ENCODE measurements at regions not wholly inside any gene's neighbourhood (a gene's known extent, or its start where the extent isn't known, plus 50 kb on each side); places are given as distances from the start of the nearest gene placed in this dataset.

- DNase-seq (ENCODE audit: low read depth, low spot score) = no peak
These were observed 804.9 kb downstream of the SUCLG1 start for GRCh38 chr2:83654091-83654611.

DNA sequence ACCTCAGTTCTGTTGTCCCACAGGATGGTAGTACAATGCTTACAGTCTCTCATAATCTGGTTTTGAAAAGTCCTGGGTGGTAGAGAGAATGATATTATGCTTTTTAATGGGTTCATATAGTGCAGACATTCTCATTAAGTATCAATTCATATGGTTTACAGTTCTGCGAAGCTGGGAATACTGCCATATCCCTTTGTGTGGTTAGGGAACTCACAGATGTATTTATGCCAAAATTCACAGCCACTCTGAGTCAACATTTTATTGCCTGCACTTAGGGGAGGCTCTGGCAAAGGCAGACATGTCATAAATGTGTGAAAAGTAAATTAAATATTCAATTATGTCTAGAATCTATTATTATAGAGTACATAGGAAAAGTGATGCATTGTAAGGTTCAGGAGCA lies 808.2 kb downstream of the SUCLG1 start:
- no peak for DNase-seq (ENCODE audit: low read depth, low spot score)

- no peak for DNase-seq (ENCODE audit: low read depth, low spot score)
These were observed 808.9 kb downstream of the SUCLG1 start for GRCh38 chr2:83650161-83650560.

DNA sequence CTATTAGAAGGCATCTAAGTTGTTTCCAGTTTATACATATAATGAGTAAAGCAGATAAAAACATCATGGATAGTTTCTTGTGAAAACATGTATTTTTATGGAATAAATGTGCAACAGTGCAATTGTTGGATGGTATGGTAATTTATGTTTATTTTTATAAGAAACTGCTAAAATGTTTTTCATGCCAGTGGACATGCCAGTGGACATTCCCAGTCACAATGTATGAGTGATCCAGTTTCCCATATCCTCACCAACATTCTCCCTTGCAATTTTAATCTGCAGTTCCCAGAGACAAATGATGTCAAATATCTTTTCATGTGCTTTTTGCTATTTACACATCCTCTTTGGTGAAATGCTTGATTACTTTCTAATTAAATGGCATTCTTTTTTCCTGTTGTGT lies 818.6 kb downstream of the SUCLG1 start:
- DNase-seq (ENCODE audit: low read depth, low spot score) = no peak

DNA sequence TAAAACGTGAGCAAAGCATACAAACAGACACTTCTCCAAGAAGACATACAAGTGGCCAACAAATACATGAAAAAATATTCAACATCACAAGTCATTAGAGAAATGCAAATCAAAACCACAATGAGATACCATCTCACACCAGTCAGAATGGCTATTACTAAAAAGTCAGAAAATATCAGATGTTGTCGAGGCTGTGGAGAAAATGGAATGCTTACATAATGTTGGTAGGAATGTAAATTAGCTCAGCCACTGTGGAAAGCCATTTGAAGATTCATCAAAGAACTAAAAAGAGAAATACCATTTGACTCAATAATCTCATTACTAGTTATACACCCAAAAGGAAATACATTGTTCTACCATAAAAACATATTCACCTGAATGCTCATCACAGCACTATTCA lies 825.7 kb downstream of the SUCLG1 start:
- no peak for DNase-seq (ENCODE audit: low read depth, low spot score)

- DNase-seq (ENCODE audit: low read depth, low spot score) = no peak
These were observed 828.7 kb downstream of the SUCLG1 start for GRCh38 chr2:83630351-83630750.

DNA sequence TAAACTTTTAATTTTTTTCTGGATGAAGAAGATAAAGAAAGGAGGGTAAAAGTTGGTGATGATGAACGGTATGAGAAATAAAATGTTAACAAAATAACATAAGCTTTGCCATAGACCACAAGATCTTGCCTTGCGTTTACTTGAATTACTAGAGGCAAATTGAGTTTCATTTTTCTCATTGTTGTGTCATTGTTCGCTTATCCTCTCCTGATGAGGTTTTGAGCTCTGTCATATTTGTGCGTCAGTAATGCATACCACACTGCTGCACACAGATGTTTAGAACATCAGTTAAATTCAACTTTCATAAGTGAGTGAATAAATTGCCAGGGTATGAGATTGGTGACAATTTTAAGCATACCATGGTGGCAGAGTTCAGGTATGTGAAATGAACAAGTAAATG lies 843.6 kb downstream of the SUCLG1 start:
- no peak for DNase-seq (ENCODE audit: low read depth, low spot score)

- DNase-seq (ENCODE audit: low read depth, low spot score) = no peak
These were observed 845.9 kb downstream of the SUCLG1 start for GRCh38 chr2:83613178-83613577.

DNA sequence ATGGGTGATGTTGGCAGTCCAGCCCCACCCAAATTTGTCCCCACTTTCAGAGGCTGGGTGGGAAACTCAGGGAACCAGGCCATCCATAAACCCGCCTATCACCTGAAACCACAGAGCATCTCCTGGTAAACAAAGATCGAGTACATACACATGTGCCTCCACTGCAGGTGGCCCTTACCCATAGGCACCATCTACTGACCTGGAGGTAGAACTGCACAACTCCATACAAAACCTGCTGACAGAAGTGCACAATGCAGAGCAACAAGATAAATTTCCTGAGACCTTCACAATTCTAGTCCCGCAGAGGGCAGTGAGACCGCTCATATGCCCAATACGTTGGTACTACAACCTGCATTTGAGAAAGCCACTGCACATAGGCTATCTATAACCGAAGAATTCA lies 856.3 kb downstream of the SUCLG1 start:
- DNase-seq (ENCODE audit: low read depth, low spot score) = no peak

DNA sequence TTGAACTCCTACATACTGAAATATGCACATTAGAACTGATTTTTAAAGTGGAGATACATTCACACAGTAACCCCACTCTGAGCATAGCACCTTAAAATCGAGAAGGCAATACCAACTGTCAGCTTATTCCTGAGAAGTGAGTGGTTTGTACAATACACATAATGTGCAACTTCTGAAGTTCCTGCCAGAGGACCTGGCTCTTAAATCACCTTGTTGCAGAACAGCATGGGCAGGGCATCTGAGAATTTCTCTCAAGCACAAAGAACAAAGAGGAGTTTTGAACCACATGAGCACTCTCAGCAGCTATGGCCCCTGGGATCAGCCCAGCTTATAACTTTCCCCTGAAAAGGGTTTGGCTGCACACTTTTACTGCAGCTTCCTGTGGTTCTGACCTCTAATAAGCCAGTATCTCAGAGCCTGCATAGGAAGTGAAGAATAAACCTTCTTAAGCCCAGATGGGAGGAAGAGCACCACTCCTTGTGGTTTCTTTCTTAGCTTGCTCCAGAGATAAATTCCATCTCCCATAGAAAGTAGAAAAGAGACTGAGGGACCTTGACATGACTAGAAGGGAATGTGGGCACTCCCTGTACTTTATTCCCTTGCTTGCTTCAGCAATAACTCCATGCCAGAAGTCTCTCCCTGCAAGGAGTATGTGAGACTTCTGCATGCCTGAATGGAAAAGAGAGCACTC lies 862.3 kb downstream of the SUCLG1 start:
- DNase-seq (ENCODE audit: low read depth, low spot score) = no peak

DNA sequence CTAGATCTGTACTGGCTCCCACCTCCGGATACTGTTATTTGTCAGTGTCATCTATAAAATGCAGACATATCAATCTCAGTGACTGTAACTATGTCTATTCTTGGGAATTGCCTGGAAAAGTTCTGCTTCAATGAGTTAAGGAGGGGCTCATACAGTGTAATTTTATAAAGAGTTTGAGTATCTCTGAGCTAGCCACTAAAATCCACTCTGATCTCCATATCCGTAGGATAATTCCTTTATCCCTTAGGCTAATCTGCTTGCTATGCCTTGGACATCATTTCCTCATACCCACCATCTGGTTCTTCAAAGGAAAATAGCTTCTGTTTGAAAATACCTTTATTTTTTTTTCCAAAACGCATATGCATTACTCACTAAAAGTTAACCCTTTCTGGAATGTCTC lies 863.2 kb downstream of the SUCLG1 start:
- DNase-seq (ENCODE audit: low read depth, low spot score) = no peak

DNA sequence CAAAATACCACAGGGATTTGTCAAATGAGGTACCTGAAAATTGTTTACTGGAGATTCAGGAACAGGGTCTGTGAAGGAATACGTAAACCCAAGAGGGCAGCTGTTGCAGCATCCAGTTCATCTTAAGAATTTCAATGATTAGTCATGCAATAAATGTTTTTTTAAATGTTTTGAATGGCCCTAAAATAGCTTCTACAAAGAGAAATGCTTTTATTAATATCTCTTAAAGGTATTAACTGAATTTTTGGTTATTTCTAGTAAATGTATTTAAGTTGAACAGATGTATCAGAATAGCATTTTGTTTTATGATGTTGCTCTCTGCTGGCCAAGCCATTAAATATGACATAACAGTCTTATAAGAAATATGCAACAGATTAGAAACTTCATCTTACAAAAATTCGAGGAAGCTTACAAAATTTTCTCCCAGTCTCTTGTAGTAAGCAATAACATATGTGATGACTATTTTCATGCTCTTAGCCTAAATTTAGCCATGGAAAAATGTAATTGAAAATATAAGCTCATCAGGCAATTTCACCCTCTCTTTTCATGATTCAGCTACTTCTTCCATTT lies 863.9 kb downstream of the SUCLG1 start:
- no peak for DNase-seq (ENCODE audit: low read depth, low spot score)

- DNase-seq (ENCODE audit: low read depth, low spot score) = no peak
These were observed 864.6 kb downstream of the SUCLG1 start for GRCh38 chr2:83594241-83595120.

DNA sequence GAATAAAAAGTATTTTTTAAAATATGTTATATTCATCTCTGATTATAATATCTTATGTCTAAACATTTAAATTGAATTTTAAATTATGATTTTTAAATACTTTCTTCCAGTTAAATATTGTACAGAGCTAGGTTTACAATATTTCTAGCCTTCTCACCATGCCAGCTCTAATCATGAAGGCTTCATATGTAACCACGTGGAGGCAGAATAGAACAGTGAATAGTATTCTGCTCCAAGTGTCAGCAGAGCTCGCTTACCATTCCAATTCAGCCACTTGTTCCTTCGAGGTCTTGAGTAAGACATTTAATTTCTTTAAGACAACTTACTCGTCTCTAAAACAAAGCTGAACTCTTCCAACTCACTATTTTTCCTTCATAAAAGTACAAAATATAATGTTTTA lies 871.8 kb downstream of the SUCLG1 start:
- no peak for DNase-seq (ENCODE audit: low read depth, low spot score)

GRCh38 chr2:83585250-83585649 lies 873.8 kb downstream of the SUCLG1 start:
- no peak for DNase-seq (ENCODE audit: low read depth, low spot score)

- no peak for DNase-seq (ENCODE audit: low read depth, low spot score)
These were observed 874.4 kb downstream of the SUCLG1 start for GRCh38 chr2:83584672-83585071.

- no peak for DNase-seq (ENCODE audit: low read depth, low spot score)
These were observed 876.5 kb downstream of the SUCLG1 start for GRCh38 chr2:83582589-83582988.

- no peak for DNase-seq (ENCODE audit: low read depth, low spot score)
These were observed 879.6 kb downstream of the SUCLG1 start for GRCh38 chr2:83579507-83579906.

DNA sequence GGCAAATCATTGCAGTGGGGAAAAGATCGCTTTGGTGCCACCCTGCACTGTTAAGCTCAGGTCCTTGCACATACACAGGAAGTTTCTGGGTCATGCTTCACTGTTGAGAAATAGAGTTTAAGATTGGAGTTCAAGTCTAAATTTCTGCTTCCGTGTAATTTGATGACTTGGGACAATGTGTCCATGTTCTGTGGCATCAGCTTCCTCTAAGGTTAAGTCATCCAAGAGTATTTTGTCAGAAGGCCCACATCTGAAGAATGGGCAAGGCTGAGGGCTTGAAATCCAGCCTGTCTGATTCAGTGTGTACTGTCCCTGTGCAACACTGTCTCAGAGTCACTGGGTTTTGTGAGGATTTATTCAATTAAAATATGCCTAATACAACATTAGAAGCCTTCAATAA lies 880.7 kb downstream of the SUCLG1 start:
- DNase-seq (ENCODE audit: low read depth, low spot score) = no peak

DNA sequence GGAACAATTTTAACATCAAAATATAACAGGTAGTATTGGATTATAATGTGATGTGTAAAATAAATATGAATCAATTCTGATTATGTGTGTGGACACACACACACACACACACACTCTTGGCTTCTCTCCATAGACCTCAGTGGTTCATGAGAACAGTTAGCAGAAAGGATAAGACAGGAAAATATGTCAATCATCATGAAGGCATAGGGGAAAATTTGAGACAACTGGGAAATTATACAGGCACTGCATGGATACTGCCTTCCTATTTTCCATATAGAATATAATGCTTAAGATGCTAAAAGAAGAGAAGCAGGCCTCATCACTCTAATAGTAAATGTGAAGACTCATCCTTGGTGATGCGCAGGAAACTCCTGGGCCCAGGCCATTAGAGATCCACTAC lies 884.5 kb downstream of the SUCLG1 start:
- no peak for DNase-seq (ENCODE audit: low read depth, low spot score)

GRCh38 chr2:83573060-83573459 lies 886.0 kb downstream of the SUCLG1 start:
- DNase-seq (ENCODE audit: low read depth, low spot score) = no peak

GRCh38 chr2:83572400-83572799 lies 886.7 kb downstream of the SUCLG1 start:
- no peak for DNase-seq (ENCODE audit: low read depth, low spot score)

- no peak for DNase-seq (ENCODE audit: low read depth, low spot score)
These were observed 891.5 kb downstream of the SUCLG1 start for GRCh38 chr2:83567551-83567950.

Measured in iPS DF 19.7 (cell line).